ENCODE measurements at regions not wholly inside any gene's neighbourhood (a gene's known extent, or its start where the extent isn't known, plus 50 kb on each side); places are given as distances from the start of the nearest gene placed in this dataset.
"Not testable (repeated sequence)": the region's sequence is repeated elsewhere in the genome, so short reads cannot be mapped to it uniquely, and the experiment has no call there.

DNA sequence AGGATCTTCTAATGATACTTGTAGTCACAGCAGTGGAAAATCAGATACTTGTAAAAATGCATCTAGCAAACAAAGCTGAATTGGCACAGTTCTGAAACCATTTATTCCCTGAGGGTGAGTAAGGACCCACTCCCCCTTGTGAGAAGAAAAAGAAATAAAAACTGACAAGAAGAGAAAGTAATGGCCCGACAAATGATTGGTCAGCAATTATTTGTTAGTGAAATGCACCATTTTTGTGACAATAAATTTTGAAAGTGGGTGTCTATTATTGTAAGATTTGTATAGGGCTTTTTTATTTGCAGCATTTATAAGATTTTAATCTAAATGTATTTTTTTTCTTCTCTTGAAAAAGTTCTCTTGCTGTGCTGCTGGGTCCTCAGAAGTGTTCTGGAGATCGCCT is 600.8 kb downstream of the STK39 start:
- H3K27me3 ChIP-seq (ENCODE audit: low read depth) = no peaks in the 10 kb centered on the region
- H3K4me1 ChIP-seq = no peaks in the 10 kb centered on the region
- H3K4me3 ChIP-seq = no peak overlapping the region
- no peak for TF ChIP-seq CTCF (IDR thresholded peaks at IDR 0.05; ENCODE audit: borderline replicate concordance)
- intact Hi-C loops (cut with micrococcal nuclease) = no loop called here
- no peaks in the 10 kb centered on the region for H3K36me3 ChIP-seq
- DNase-seq = no peak
- H3K9me3 ChIP-seq (replicated peaks) = no peaks in the 10 kb centered on the region
- no peak overlapping the region for H3K27ac ChIP-seq (replicated peaks)

DNA sequence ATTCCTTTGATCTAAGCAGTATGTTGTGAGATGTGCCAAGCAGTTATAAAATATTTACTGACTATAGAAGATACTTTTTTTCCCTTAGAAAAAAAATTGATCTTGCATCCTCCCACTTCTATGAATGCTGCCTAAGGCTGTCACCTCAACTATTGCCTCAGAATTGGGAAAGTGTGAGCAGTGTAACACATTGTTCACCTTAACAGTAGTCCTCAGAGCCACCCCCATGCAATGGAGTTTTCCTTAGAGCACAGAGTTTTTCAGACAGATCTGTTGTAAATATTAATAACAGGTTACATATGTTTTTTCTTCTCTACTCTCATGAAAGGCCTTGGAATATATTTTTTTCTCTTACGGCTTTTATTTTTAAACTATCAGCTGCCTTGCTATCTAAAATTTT is 607.3 kb downstream of the STK39 start:
- peaks cover 7% of the 10 kb centered on the region for H3K9me3 ChIP-seq (replicated peaks)
- no peak for DNase-seq
- no peak overlapping the region for H3K27ac ChIP-seq (replicated peaks)
- intact Hi-C loops (cut with micrococcal nuclease) = no loop called here
- no peak overlapping the region for H3K4me3 ChIP-seq
- no peaks in the 10 kb centered on the region for H3K36me3 ChIP-seq
- TF ChIP-seq CTCF (IDR thresholded peaks at IDR 0.05; ENCODE audit: borderline replicate concordance) = no peak
- H3K4me1 ChIP-seq = no peaks in the 10 kb centered on the region
- no peaks in the 10 kb centered on the region for H3K27me3 ChIP-seq (ENCODE audit: low read depth)

GRCh38 chr2:167637741-167638140 is 609.7 kb downstream of the STK39 start:
- Histone ChIP-seq H3K9me3 (replicated peaks) (peaks cover 7% of the 10 kb centered on the region), H3K27me3 (ENCODE audit: low read depth) (no peaks in the 10 kb centered on the region), H3K4me3 (no peak overlapping the region), H3K27ac (replicated peaks) (no peak overlapping the region), H3K4me1 (no peaks in the 10 kb centered on the region), H3K36me3 (no peaks in the 10 kb centered on the region)
- TF ChIP-seq CTCF (IDR thresholded peaks at IDR 0.05; ENCODE audit: borderline replicate concordance) = no peak
- intact Hi-C loops (cut with micrococcal nuclease) = no loop called here
- no peak for DNase-seq

- not testable (repeated sequence) for H3K4me1 ChIP-seq
Measured at GRCh38 chr2:167632271-167632670, 615.1 kb downstream of the STK39 start.

GRCh38 chr2:167626961-167627360 is 620.4 kb downstream of the STK39 start:
- H3K36me3 ChIP-seq = no peaks in the 10 kb centered on the region
- no peak overlapping the region for H3K27ac ChIP-seq (replicated peaks)
- intact Hi-C loops (cut with micrococcal nuclease) = no loop called here
- no peak for DNase-seq
- no peak overlapping the region for H3K4me3 ChIP-seq
- no peak for TF ChIP-seq CTCF (IDR thresholded peaks at IDR 0.05; ENCODE audit: borderline replicate concordance)
- H3K9me3 ChIP-seq (replicated peaks) = peaks cover 20% of the 10 kb centered on the region
- H3K27me3 ChIP-seq (ENCODE audit: low read depth) = no peaks in the 10 kb centered on the region
- no peaks in the 10 kb centered on the region for H3K4me1 ChIP-seq

More at GRCh38 chr2:167632271-167632670, 615.1 kb downstream of the STK39 start:
- H3K4me3 ChIP-seq; intact Hi-C loops (cut with micrococcal nuclease); H3K27me3 ChIP-seq (ENCODE audit: low read depth); H3K36me3 ChIP-seq; DNase-seq; H3K27ac ChIP-seq (replicated peaks): not testable (repeated sequence)
- H3K9me3 ChIP-seq (replicated peaks) = peaks cover 15% of the 10 kb centered on the region

GRCh38 chr2:167626301-167626700 is 621.1 kb downstream of the STK39 start:
- H3K27ac ChIP-seq (replicated peaks) = no peak overlapping the region
- H3K4me3 ChIP-seq = no peak overlapping the region
- peaks cover 19% of the 10 kb centered on the region for H3K9me3 ChIP-seq (replicated peaks)
- H3K4me1 ChIP-seq = no peaks in the 10 kb centered on the region
- DNase-seq = no peak
- intact Hi-C loops (cut with micrococcal nuclease) = no loop called here
- no peaks in the 10 kb centered on the region for H3K27me3 ChIP-seq (ENCODE audit: low read depth)
- no peak for TF ChIP-seq CTCF (IDR thresholded peaks at IDR 0.05; ENCODE audit: borderline replicate concordance)
- H3K36me3 ChIP-seq = no peaks in the 10 kb centered on the region

Data from left ventricle myocardium inferior (tissue), 1 donor.